ENCODE measurements at regions not wholly inside any gene's neighbourhood (a gene's known extent, or its start where the extent isn't known, plus 50 kb on each side); places are given as distances from the start of the nearest gene placed in this dataset.

- no peaks in the 10 kb centered on the region for H3K36me3 ChIP-seq
- intact Hi-C loops (cut with DNase I), result no loop called here
These were observed 166.1 kb upstream of the MTNR1B start for GRCh38 chr11:92803391-92803790.

GRCh38 chr11:92804388-92804966, 165.0 kb upstream of the MTNR1B start:
- no peaks in the 10 kb centered on the region for H3K36me3 ChIP-seq
- no peak for DNase-seq (ENCODE audit: low spot score in 2 of 2)
- H3K27ac ChIP-seq, result no peak overlapping the region
- no peak overlapping the region for H3K4me3 ChIP-seq
- H3K9me3 ChIP-seq, result no peaks in the 10 kb centered on the region
- H3K4me1 ChIP-seq, result no peaks in the 10 kb centered on the region
- H3K27me3 ChIP-seq, result no peaks in the 10 kb centered on the region
- intact Hi-C loops (cut with DNase I), result no loop called here
- TF ChIP-seq, protein P1, sequence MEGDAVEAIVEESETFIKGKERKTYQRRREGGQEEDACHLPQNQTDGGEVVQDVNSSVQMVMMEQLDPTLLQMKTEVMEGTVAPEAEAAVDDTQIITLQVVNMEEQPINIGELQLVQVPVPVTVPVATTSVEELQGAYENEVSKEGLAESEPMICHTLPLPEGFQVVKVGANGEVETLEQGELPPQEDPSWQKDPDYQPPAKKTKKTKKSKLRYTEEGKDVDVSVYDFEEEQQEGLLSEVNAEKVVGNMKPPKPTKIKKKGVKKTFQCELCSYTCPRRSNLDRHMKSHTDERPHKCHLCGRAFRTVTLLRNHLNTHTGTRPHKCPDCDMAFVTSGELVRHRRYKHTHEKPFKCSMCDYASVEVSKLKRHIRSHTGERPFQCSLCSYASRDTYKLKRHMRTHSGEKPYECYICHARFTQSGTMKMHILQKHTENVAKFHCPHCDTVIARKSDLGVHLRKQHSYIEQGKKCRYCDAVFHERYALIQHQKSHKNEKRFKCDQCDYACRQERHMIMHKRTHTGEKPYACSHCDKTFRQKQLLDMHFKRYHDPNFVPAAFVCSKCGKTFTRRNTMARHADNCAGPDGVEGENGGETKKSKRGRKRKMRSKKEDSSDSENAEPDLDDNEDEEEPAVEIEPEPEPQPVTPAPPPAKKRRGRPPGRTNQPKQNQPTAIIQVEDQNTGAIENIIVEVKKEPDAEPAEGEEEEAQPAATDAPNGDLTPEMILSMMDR (IDR thresholded peaks at IDR 0.05), result no peak

More at GRCh38 chr11:92803391-92803790, 166.1 kb upstream of the MTNR1B start:
- TF ChIP-seq, protein P1 (IDR thresholded peaks at IDR 0.05), result no peak
- no peaks in the 10 kb centered on the region for H3K27me3 ChIP-seq
- no peak overlapping the region for H3K27ac ChIP-seq
- H3K4me1 ChIP-seq, result no peaks in the 10 kb centered on the region
- no peaks in the 10 kb centered on the region for H3K9me3 ChIP-seq
- DNase-seq (ENCODE audit: low spot score in 2 of 2), result no peak
- no peak overlapping the region for H3K4me3 ChIP-seq

DNA sequence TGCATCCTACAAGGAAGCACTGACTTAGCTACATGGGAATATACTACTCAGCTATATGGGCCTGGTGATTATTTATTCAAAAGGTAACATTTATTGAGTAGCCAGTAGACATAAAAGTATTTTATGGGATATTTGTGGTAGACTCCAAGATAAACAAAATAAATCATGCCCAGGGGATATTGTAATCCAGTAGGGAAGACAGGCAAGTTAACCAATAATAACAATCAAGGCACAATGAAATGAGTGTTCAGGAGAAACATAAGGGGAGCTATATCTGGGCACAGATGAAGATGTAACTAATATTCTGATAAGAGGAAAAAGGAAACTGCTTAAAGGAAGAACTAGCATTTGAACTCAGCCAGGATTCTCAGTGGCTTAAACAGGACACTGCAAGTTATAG, 161.4 kb upstream of the MTNR1B start:
- H3K27ac ChIP-seq, result no peak overlapping the region
- H3K4me1 ChIP-seq, result no peaks in the 10 kb centered on the region
- H3K36me3 ChIP-seq, result no peaks in the 10 kb centered on the region
- TF ChIP-seq, protein P1 (IDR thresholded peaks at IDR 0.05), result no peak
- no peaks in the 10 kb centered on the region for H3K27me3 ChIP-seq
- no peak for DNase-seq (ENCODE audit: low spot score in 2 of 2)
- no peaks in the 10 kb centered on the region for H3K9me3 ChIP-seq
- intact Hi-C loops (cut with DNase I), result no loop called here
- H3K4me3 ChIP-seq, result no peak overlapping the region

DNA sequence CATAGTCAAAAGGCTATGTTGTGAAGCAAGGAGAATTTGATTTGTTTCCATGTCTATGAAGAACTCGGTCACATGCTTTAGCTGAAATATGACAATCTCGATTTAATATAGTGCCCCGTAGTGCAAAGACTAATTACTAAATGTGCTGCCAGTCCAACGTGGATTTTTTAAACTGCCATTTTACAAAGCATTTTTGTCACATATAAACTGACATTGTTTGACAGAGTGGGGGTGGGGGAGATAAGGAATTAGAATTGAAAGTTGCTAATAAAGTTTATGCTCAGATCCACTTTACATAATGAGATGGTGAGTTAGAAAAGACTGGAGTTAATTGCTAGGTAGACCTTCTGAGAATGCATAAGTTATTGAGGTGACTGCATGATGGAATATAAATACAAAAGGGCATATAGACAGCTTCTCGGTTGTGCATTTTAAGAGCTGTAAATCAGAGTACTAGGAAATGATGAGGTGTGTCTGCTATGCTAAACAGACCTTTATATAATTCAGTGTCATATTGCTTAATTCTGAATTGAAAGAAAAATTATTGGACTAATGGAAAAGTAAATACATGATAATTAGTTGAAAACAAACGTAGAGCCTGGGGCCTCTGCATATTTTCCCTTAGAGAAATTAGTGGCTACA, 158.9 kb upstream of the MTNR1B start:
- intact Hi-C loops (cut with DNase I), result no loop called here
- no peaks in the 10 kb centered on the region for H3K36me3 ChIP-seq
- H3K4me3 ChIP-seq, result no peak overlapping the region
- TF ChIP-seq, protein P1 (IDR thresholded peaks at IDR 0.05), result no peak
- H3K9me3 ChIP-seq, result no peaks in the 10 kb centered on the region
- H3K4me1 ChIP-seq, result no peaks in the 10 kb centered on the region
- H3K27ac ChIP-seq, result no peak overlapping the region
- DNase-seq (ENCODE audit: low spot score in 2 of 2), result no peak
- H3K27me3 ChIP-seq, result no peaks in the 10 kb centered on the region

- Histone ChIP-seq H3K4me1 (no peaks in the 10 kb centered on the region), H3K36me3 (no peaks in the 10 kb centered on the region), H3K27me3 (no peaks in the 10 kb centered on the region), H3K9me3 (no peaks in the 10 kb centered on the region), H3K4me3 (no peak overlapping the region), H3K27ac (no peak overlapping the region)
- TF ChIP-seq, protein P1 (IDR thresholded peaks at IDR 0.05), result no peak
- DNase-seq (ENCODE audit: low spot score in 2 of 2), result no peak
- intact Hi-C loops (cut with DNase I), result no loop called here
These were observed 158.1 kb upstream of the MTNR1B start for GRCh38 chr11:92811341-92811740.

Measured in ascending aorta (tissue), 2 donors.